Suprapubic skin (tissue), 4 donors: ENCODE measurements at regions not wholly inside any gene's neighbourhood (a gene's known extent, or its start where the extent isn't known, plus 50 kb on each side); places are given as distances from the start of the nearest gene placed in this dataset.

Experiments
- CTCF ChIP-seq, 2 donors: fragments of 200-600 bp in 1 of 2; fragments of 450-650 bp in 1 of 2; sonication (generic) in 1 of 2; IDR thresholded peaks; one replicate each; pipeline ENCODE4 v1.5.1; 2016 to 2019; ENCODE audit warnings: antibody characterized with exemption in 2 of 2, mild to moderate bottlenecking in 1 of 2, moderate library complexity in 1 of 2
- EP300 ChIP-seq: sonication (generic); formaldehyde crosslinking; IDR thresholded peaks from one replicate; pipeline ENCODE4 v1.6.1; 2017; ENCODE audit warnings: antibody characterized with exemption
- POLR2A ChIP-seq, 2 donors: fragments of 450-650 bp; IDR thresholded peaks; one replicate each; pipeline ENCODE4 v1.6.1; 2017; ENCODE audit warnings: antibody characterized with exemption in 2 of 2, mild to moderate bottlenecking in 2 of 2, moderate library complexity in 2 of 2
- POLR2AphosphoS5 ChIP-seq, 3 donors: sonication (generic); formaldehyde crosslinking; IDR thresholded peaks; one replicate each; pipeline ENCODE4 v1.6.1; 2017; ENCODE audit warnings: antibody characterized with exemption in 3 of 3

DNA sequence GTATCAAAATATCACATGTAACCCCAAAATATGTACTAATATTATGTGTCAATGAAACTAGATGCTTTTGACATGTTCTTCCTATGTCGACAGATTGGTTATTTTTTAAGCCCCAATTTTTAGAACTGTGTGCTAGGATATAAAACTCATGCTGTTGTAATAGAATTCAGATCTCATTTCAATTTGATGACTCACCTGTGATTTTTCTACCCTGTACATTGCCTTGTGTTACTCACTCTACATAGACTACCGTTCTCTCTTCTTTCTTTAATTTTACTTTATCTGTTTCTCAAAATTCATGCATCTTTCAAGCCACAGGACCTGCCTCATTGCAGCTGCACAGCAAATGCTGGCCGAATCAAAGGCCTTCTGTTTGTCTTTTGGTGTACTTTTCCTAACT, 284.5 kb downstream of the MAT2B start:
- TF ChIP-seq POLR2A (IDR thresholded peaks at IDR 0.05) (no peak), POLR2AphosphoS5 (IDR thresholded peaks at IDR 0.05) (no peak), CTCF (IDR thresholded peaks at IDR 0.05) (no peak), EP300 (no peak)
